Peyer's patch (tissue), 4 donors: ENCODE measurements at regions not wholly inside any gene's neighbourhood (a gene's known extent, or its start where the extent isn't known, plus 50 kb on each side); places are given as distances from the start of the nearest gene placed in this dataset.

Source experiments
- DNase-seq, 3 donors: peaks; one replicate each; pipeline ENCODE4 v3.0.0-alpha.2; 2017 to 2019
- H3K27ac ChIP-seq, 4 donors: fragments of 200-600 bp; sonication (generic); one replicate each; pipeline ENCODE4 v1.5.1; 2016 to 2019
- H3K27me3 ChIP-seq, 2 donors: fragments of 200-600 bp; sonication (generic); one replicate each; pipeline ENCODE4 v1.5.1; 2019
- H3K36me3 ChIP-seq, 3 donors: fragments of 200-600 bp; sonication (generic); one replicate each; pipeline ENCODE4 v1.5.1; 2016 to 2019
- H3K4me1 ChIP-seq, 4 donors: fragments of 200-600 bp; sonication (generic); one replicate each; pipeline ENCODE4 v1.5.1; 2016 to 2019
- H3K4me3 ChIP-seq, 4 donors: fragments of 200-600 bp; sonication (generic); 1 replicate in 3 of 4; 2 replicates in 1 of 4; pipeline ENCODE4 v1.5.1; 2016 to 2019; ENCODE audit warnings: mild to moderate bottlenecking in 1 of 4
- H3K9me3 ChIP-seq, 4 donors: fragments of 200-600 bp; sonication (generic); one replicate each; pipeline ENCODE4 v1.5.1; 2016 to 2019; ENCODE audit warnings: mild to moderate bottlenecking in 1 of 4
- CTCF ChIP-seq, 6 experiments: fragments of 450-650 bp in 4 of 6; fragments of 200-600 bp in 2 of 6; sonication (generic) in 1 of 6; IDR thresholded peaks; one replicate each; pipeline ENCODE4 v1.5.1; 2017 to 2019; ENCODE audit warnings: antibody characterized with exemption in 6 of 6, mild to moderate bottlenecking in 3 of 6, moderate library complexity in 1 of 6
- POLR2A ChIP-seq, 2 donors: fragments of 450-650 bp; IDR thresholded peaks; one replicate each; pipeline ENCODE4 v1.5.1; 2017; ENCODE audit warnings: antibody characterized with exemption in 2 of 2, mild to moderate bottlenecking in 2 of 2, moderate library complexity in 2 of 2

DNA sequence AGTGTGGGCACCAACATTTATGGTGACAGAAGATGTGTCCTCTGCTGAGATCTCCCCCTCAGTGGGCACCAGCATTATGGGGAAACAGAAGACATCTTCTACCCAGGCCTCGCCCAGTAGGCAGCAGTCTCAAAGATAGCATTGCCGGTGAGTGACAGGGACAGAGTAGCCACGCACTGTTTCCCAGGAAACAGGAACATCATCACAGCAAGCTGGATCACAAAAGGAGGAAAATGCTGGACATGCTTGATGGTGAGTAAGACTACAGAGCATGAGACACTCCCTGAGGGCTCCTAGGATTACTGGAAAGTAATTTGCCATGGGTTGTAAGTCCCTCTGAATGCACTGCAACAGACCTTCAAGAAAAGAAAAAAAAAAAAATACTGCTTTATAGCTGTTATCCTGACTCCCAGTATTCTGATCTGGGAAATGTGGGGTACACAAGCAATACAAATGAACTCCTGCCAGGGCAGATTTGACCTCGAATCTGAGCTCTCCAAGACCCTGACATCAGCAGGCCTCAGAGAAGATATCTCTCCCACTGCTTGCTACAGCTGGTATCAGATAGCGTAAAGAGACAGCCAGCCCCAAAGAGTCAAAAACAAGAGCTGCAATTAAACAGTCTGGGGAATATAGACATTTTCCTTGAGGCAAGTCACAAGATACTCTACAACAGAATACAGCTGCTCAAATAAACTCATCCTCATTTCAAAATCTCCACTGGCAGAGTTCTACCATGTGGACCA lies 180.4 kb downstream of the RBM26 start:
- Histone ChIP-seq H3K27me3 (no peaks in the 10 kb centered on the region), H3K4me1 (no peaks in the 10 kb centered on the region), H3K9me3 (no peaks in the 10 kb centered on the region)

DNA sequence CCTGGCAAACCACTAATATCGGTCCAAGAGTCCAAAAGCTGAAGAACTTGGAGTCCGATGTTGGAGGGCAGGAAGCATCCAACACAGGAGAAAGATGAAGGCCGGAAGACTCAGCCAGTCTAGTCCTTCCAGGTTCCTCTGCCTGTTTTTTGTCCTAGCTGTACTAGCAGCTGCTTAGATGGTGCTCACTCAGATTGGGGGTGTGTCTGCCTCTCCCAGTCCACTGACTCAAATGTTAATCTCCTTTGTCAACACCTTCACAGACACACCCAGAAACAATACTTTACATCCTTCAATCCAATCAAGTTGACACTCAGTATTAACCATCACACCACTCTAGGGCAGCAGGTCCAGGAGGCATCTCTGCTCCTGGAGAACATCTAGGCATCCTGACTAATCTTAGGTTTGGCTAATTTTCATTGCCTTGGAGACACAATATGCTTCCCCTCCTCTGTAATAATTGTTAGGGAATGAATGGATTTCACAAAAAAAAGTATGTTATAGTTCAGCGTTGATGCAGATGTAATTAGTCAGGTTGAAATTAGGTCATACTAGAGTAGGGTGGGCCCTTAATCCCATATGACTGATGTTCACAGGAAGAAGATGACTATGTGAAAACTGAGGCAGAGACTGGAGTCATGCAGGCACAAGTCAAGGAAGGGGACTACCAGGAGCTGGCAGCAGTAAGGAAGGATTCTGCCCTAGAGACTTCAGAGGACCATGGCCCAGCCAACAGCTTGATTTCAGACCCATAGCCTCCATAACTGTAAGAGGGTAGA lies 183.4 kb downstream of the RBM26 start:
- Histone ChIP-seq H3K27me3 (no peaks in the 10 kb centered on the region), H3K4me3 (no peak overlapping the region), H3K9me3 (no peaks in the 10 kb centered on the region), H3K4me1 (no peaks in the 10 kb centered on the region), H3K36me3 (no peaks in the 10 kb centered on the region), H3K27ac (no peak overlapping the region)
- no peak for DNase-seq
- no peak for TF ChIP-seq POLR2A (IDR thresholded peaks at IDR 0.05)

More for the DNA sequence above, 180.4 kb downstream of the RBM26 start:
- H3K4me3 ChIP-seq, result no peak overlapping the region
- TF ChIP-seq CTCF (IDR thresholded peaks at IDR 0.05) (no peak), POLR2A (IDR thresholded peaks at IDR 0.05) (no peak)
- H3K36me3 ChIP-seq, result no peaks in the 10 kb centered on the region
- DNase-seq, result no peak
- H3K27ac ChIP-seq, result no peak overlapping the region

DNA sequence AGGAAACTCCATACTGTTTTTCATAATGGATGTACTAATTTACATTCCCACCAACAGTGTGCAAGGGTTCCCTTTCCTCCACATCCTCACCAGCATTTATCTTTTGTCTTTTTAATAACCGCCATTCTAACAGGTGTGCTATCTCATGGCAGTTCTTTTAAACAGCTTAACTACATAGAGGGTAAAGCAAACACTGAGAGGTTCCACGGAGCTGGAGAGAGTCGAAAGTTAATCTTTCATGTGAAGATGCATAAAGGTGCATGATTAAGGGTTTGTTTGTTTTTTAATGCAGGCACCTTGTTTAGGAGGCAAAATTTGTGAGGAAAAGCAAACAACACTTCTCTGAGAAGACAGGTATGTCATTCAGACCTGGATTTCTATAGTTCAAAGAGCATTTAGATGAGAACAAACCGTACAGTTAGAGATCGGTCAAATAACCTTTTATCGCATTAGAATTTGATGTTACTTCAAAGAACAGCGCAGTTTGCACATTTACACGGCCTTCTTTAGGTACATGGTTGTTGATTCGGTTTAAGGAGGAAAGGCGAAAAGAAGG lies 193.9 kb downstream of the RBM26 start:
- Histone ChIP-seq H3K27me3 (no peaks in the 10 kb centered on the region), H3K27ac (no peak overlapping the region), H3K4me3 (no peak overlapping the region), H3K9me3 (no peaks in the 10 kb centered on the region), H3K36me3 (no peaks in the 10 kb centered on the region), H3K4me1 (no peaks in the 10 kb centered on the region)
- no peak for DNase-seq
- TF ChIP-seq CTCF (IDR thresholded peaks at IDR 0.05), result no peak
- TF ChIP-seq POLR2A (IDR thresholded peaks at IDR 0.05), result no peak

GRCh38 chr13:79211377-79211776 lies 194.7 kb downstream of the RBM26 start:
- H3K36me3 ChIP-seq, result no peaks in the 10 kb centered on the region
- no peak for DNase-seq
- H3K9me3 ChIP-seq, result no peaks in the 10 kb centered on the region
- no peak overlapping the region for H3K27ac ChIP-seq
- no peaks in the 10 kb centered on the region for H3K27me3 ChIP-seq
- no peaks in the 10 kb centered on the region for H3K4me1 ChIP-seq
- TF ChIP-seq CTCF (IDR thresholded peaks at IDR 0.05), result no peak
- TF ChIP-seq POLR2A (IDR thresholded peaks at IDR 0.05), result no peak
- H3K4me3 ChIP-seq, result no peak overlapping the region

DNA sequence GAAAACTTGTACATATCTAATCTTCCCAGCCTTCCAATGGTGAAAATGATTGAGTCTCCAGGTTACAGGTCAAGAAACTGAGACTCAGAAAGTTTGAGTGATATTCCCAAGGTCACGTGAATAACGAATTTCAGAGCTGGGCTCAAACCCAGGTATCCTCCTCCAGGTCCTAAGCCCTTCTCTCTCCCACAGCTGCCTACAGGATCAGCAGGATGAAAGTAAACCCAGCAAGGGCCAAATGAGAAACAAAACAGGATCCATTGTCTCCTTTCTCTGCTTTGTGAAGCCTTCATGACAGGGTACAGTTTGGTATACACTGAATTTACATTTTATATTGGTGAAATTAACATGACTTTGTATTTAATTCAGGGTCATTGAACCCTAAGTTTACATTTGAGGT lies 208.1 kb downstream of the RBM26 start:
- no peaks in the 10 kb centered on the region for H3K9me3 ChIP-seq
- H3K4me1 ChIP-seq, result peaks cover 0 to 11% (median 0%) of the 10 kb centered on the region in 4 donors
- no peaks in the 10 kb centered on the region for H3K36me3 ChIP-seq
- H3K4me3 ChIP-seq, result no peak overlapping the region
- TF ChIP-seq CTCF (IDR thresholded peaks at IDR 0.05), result no peak
- no peak for TF ChIP-seq POLR2A (IDR thresholded peaks at IDR 0.05)
- H3K27me3 ChIP-seq, result no peaks in the 10 kb centered on the region
- DNase-seq, result no peak
- H3K27ac ChIP-seq, result no peak overlapping the region

DNA sequence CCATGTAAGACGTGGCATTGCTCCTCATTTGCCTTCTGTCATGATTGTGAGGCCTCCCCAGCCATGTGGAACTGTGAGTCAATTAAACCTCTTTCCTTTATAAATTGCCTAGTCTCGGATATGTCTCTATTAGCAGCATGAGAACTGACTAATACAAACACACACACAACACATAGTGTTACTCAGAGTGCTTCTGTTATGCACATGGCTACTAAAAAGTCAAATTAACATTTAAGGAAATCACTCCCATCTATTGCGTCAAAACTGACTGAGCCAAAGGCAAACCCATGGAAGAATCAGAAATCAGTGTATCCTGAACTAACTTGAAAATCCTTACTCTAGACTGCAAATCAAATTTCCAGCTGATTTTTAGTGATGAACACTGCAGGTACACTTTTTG lies 209.2 kb downstream of the RBM26 start:
- no peak overlapping the region for H3K27ac ChIP-seq

More for the DNA sequence above, 209.2 kb downstream of the RBM26 start:
- Histone ChIP-seq H3K4me1 (peaks cover 0 to 11% (median 0%) of the 10 kb centered on the region in 4 donors), H3K9me3 (no peaks in the 10 kb centered on the region), H3K27me3 (no peaks in the 10 kb centered on the region), H3K36me3 (no peaks in the 10 kb centered on the region), H3K4me3 (no peak overlapping the region)
- no peak for DNase-seq
- TF ChIP-seq CTCF (IDR thresholded peaks at IDR 0.05), result no peak
- no peak for TF ChIP-seq POLR2A (IDR thresholded peaks at IDR 0.05)
